Ishikawa (cell line): ENCODE measurements at regions not wholly inside any gene's neighbourhood (a gene's known extent, or its start where the extent isn't known, plus 50 kb on each side); places are given as distances from the start of the nearest gene placed in this dataset.

Experiments used
- EP300 ChIP-seq: IDR thresholded peaks from 2 replicates; pipeline ENCODE4 v1.6.1; 2012; ENCODE audit warnings: borderline replicate concordance
- FOXM1 ChIP-seq: IDR thresholded peaks from 2 replicates; pipeline ENCODE4 v1.6.1; 2012; ENCODE audit warnings: low read depth, borderline replicate concordance
- NFIC ChIP-seq: IDR thresholded peaks from 2 replicates; pipeline ENCODE4 v1.6.1; 2012
- YY1 ChIP-seq: IDR thresholded peaks from 2 replicates; pipeline ENCODE4 v1.6.1; 2012; ENCODE audit warnings: low read depth
- ZBTB7A ChIP-seq: IDR thresholded peaks from 2 replicates; pipeline ENCODE4 v1.6.1; 2012; ENCODE audit warnings: low read depth

DNA sequence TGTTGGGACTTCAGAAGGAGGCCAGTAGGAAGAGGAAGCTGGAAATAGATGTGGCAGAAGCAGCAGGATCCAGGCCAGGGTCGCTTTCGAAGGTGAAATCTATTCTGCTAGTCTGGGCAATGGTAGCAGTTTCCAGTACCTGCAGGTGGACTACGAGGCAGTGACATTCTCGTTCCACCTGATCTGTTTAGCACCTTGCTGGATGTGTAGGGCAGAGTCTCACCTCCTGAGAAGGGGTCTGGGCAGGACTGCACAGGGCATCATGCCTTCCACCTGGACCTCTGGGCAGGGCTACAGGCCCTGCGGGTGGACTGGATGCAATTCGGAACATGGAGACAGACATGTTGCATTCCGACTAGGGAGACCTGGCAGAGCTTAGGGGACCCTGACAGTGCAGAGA, 254.8 kb upstream of the ZNF32 start:
- TF ChIP-seq EP300 = no peak
- no peak for TF ChIP-seq YY1
- TF ChIP-seq NFIC = no peak
- no peak for TF ChIP-seq FOXM1
- no peak for TF ChIP-seq ZBTB7A
